HEK293 (cell line): ENCODE measurements at regions not wholly inside any gene's neighbourhood (a gene's known extent, or its start where the extent isn't known, plus 50 kb on each side); places are given as distances from the start of the nearest gene placed in this dataset.

Experiments used
- CTCF ChIA-PET: fragments of 350-600 bp; formaldehyde crosslinking; extraction: SDS; loops from one replicate; lab custom pipeline; 2021; ENCODE audit warnings: antibody characterized with exemption; lab: Yijun Ruan, JAX
- POLR2A ChIA-PET: fragments of 300-600 bp; formaldehyde crosslinking; extraction: SDS; loops from one replicate; lab custom pipeline; 2020; ENCODE audit warnings: antibody characterized with exemption, inconsistent platforms; lab: Yijun Ruan, JAX
- H3K27ac ChIP-seq: fragments of 200-500 bp; sonication (Bioruptor generic); 2 replicates; pipeline ENCODE4 v1.5.1; 2014; ENCODE audit warnings: low read depth, low read length, control low read depth, inconsistent platforms; ENCODE audit errors: extremely low read depth
- H3K36me3 ChIP-seq, 2 experiments: fragments of 200-500 bp in 1 of 2; sonication (Bioruptor generic) in 1 of 2; 1 replicate in 1 of 2; 2 replicates in 1 of 2; pipeline ENCODE4 v1.5.1; 2014 to 2017; ENCODE audit warnings: inconsistent platforms in 2 of 2, low read length in 2 of 2; ENCODE audit not compliant: control insufficient read depth in 2 of 2, insufficient read depth in 1 of 2
- H3K4me1 ChIP-seq: fragments of 200-500 bp; sonication (Bioruptor generic); 2 replicates; pipeline ENCODE4 v1.5.1; 2014; ENCODE audit warnings: mild to moderate bottlenecking, low read length, inconsistent platforms; ENCODE audit not compliant: control insufficient read depth, insufficient read depth
- H3K4me3 ChIP-seq: 2 replicates; pipeline ENCODE4 v1.5.1; 2011; ENCODE audit warnings: low read depth, mild to moderate bottlenecking, control low read depth, low read length, moderate library complexity
- H3K9me3 ChIP-seq: fragments of 200-500 bp; sonication (Bioruptor generic); 2 replicates; pipeline ENCODE4 v1.5.1; 2014; ENCODE audit warnings: low read depth, low read length, inconsistent platforms; ENCODE audit not compliant: control insufficient read depth, insufficient read depth
- BCL11A ChIP-seq: fragments of 450-650 bp; formaldehyde crosslinking; IDR thresholded peaks from 2 replicates; pipeline ENCODE4 v1.5.1; 2016; ENCODE audit warnings: low read depth, missing biosample characterization, missing genetic modification characterization
- MEIS1 ChIP-seq: sonication (generic); formaldehyde crosslinking; IDR thresholded peaks from 2 replicates; pipeline ENCODE4 v1.8.1; 2022; ENCODE audit warnings: missing genetic modification reagents, mild to moderate bottlenecking, borderline replicate concordance
- RBAK ChIP-seq: fragments of 450-650 bp; formaldehyde crosslinking; IDR thresholded peaks from 2 replicates; pipeline ENCODE4 v1.5.1; 2016; ENCODE audit warnings: missing biosample characterization, missing genetic modification characterization
- ZNF138 ChIP-seq: fragments of 450-650 bp; formaldehyde crosslinking; IDR thresholded peaks from 2 replicates; pipeline ENCODE4 v1.5.1; 2016; ENCODE audit warnings: missing biosample characterization, missing genetic modification characterization, borderline replicate concordance
- ZNF214 ChIP-seq: fragments of 450-650 bp; formaldehyde crosslinking; IDR thresholded peaks from 2 replicates; pipeline ENCODE4 v1.5.1; 2017; ENCODE audit warnings: missing biosample characterization, mild to moderate bottlenecking, missing genetic modification characterization, borderline replicate concordance
- ZNF248 ChIP-seq: fragments of 450-650 bp; formaldehyde crosslinking; IDR thresholded peaks from 2 replicates; pipeline ENCODE4 v1.5.1; 2017; ENCODE audit warnings: missing biosample characterization, missing genetic modification characterization
- ZNF266 ChIP-seq: fragments of 450-650 bp; formaldehyde crosslinking; IDR thresholded peaks from 2 replicates; pipeline ENCODE4 v1.5.1; 2016; ENCODE audit warnings: missing biosample characterization, missing genetic modification characterization, low read depth
- ZNF433 ChIP-seq: fragments of 450-650 bp; formaldehyde crosslinking; IDR thresholded peaks from 2 replicates; pipeline ENCODE4 v1.5.1; 2016; ENCODE audit warnings: missing biosample characterization, missing genetic modification characterization, low read depth
- ZNF558 ChIP-seq: fragments of 450-650 bp; formaldehyde crosslinking; IDR thresholded peaks from 2 replicates; pipeline ENCODE4 v1.5.1; 2016; ENCODE audit warnings: missing biosample characterization, missing genetic modification characterization
- ZNF600 ChIP-seq: fragments of 450-650 bp; formaldehyde crosslinking; IDR thresholded peaks from 2 replicates; pipeline ENCODE4 v1.5.1; 2016; ENCODE audit warnings: missing biosample characterization, missing genetic modification characterization
- ZNF670 ChIP-seq: fragments of 450-650 bp; formaldehyde crosslinking; IDR thresholded peaks from 2 replicates; pipeline ENCODE4 v1.5.1; 2016; ENCODE audit warnings: missing biosample characterization, missing genetic modification characterization, low read depth
- ZNF677 ChIP-seq: fragments of 450-650 bp; IDR thresholded peaks from 2 replicates; pipeline ENCODE4 v1.5.0; 2018; ENCODE audit warnings: missing biosample characterization, mild to moderate bottlenecking, missing genetic modification characterization, moderate library complexity
- ZNF837 ChIP-seq: fragments of 450-650 bp; formaldehyde crosslinking; IDR thresholded peaks from 2 replicates; pipeline ENCODE4 v1.5.1; 2016; ENCODE audit warnings: missing biosample characterization, missing genetic modification characterization
- ZNF843 ChIP-seq: fragments of 450-650 bp; formaldehyde crosslinking; IDR thresholded peaks from 2 replicates; pipeline ENCODE4 v1.5.1; 2016; ENCODE audit warnings: missing biosample characterization, missing genetic modification characterization
- TF ChIP-seq, protein P1 (sequence below): fragments of 450-650 bp; formaldehyde crosslinking; IDR thresholded peaks from 2 replicates; pipeline ENCODE4 v1.5.1; 2016; ENCODE audit warnings: missing biosample characterization, missing genetic modification characterization
- TF ChIP-seq, protein P2 (sequence below): fragments of 450-650 bp; formaldehyde crosslinking; IDR thresholded peaks from 2 replicates; pipeline ENCODE4 v1.5.1; 2016; ENCODE audit warnings: missing biosample characterization, missing genetic modification characterization
- TF ChIP-seq, protein P3 (sequence below): fragments of 450-650 bp; formaldehyde crosslinking; IDR thresholded peaks from 2 replicates; pipeline ENCODE4 v1.5.1; 2016; ENCODE audit warnings: missing biosample characterization, missing genetic modification characterization

DNA sequence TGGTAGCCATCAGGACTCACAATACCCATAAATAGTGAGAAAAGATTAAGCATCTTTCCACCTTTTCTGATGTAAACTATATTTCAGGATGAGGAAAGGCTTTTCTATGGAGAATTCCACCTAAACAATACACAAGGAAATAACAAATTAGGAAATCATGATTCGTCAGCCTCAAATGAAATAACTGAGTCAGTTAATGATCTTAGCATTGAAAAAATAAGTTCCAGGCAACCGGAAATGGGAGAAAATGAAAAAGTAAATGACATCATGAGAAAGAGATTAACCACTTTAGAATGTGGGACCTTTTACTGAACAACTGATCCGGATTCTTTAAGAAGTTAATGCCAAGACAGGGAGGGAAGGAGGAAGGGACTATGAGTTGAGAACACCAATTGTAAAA is 742.3 kb downstream of the TNS3 start (continued):
- TF ChIP-seq, protein P1, sequence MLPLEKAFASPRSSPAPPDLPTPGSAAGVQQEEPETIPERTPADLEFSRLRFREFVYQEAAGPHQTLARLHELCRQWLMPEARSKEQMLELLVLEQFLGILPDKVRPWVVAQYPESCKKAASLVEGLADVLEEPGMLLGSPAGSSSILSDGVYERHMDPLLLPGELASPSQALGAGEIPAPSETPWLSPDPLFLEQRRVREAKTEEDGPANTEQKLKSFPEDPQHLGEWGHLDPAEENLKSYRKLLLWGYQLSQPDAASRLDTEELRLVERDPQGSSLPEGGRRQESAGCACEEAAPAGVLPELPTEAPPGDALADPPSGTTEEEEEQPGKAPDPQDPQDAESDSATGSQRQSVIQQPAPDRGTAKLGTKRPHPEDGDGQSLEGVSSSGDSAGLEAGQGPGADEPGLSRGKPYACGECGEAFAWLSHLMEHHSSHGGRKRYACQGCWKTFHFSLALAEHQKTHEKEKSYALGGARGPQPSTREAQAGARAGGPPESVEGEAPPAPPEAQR (tag by site-specific recombination): no peak
- TF ChIP-seq ZNF677 (tag by site-specific recombination) (no peak), BCL11A (tag by site-specific recombination) (no peak), ZNF558 (tag by site-specific recombination) (no peak)
- TF ChIP-seq, protein P2, sequence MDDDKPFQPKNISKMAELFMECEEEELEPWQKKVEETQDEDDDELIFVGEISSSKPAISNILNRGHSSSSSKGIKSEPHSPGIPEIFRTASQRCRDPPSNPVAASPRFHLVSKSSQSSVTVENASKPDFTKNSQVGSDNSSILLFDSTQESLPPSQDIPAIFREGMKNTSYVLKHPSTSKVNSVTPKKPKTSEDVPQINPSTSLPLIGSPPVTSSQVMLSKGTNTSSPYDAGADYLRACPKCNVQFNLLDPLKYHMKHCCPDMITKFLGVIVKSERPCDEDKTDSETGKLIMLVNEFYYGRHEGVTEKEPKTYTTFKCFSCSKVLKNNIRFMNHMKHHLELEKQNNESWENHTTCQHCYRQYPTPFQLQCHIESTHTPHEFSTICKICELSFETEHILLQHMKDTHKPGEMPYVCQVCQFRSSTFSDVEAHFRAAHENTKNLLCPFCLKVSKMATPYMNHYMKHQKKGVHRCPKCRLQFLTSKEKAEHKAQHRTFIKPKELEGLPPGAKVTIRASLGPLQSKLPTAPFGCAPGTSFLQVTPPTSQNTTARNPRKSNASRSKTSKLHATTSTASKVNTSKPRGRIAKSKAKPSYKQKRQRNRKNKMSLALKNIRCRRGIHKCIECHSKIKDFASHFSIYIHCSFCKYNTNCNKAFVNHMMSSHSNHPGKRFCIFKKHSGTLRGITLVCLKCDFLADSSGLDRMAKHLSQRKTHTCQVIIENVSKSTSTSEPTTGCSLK (tag by site-specific recombination): no peak

DNA sequence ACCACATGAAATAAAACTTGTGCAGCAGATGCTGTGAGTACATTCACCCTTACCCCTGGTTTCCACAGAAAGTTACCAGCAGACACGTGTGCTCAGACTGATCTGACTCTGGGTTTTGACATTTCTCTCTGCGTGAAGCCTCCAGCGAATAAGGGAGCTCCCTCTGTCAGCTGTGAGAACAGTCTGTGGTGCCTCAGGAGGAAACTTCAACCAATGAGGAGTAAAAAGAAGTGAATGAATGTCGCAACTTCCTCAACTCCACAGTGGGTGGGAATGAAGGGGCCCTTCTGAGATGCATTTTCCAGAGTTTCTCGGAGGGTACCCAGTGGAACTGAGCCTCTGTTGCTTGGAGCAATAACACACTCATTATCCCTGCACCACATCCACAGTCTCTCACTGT is 743.4 kb downstream of the TNS3 start:
- Histone ChIP-seq H3K4me3 (no peak overlapping the region), H3K4me1 (no peaks in the 10 kb centered on the region), H3K36me3 (no peaks in the 10 kb centered on the region), H3K9me3 (no peaks in the 10 kb centered on the region), H3K27ac (no peak overlapping the region)
- POLR2A ChIA-PET: no interaction called here
- TF ChIP-seq, protein P3, sequence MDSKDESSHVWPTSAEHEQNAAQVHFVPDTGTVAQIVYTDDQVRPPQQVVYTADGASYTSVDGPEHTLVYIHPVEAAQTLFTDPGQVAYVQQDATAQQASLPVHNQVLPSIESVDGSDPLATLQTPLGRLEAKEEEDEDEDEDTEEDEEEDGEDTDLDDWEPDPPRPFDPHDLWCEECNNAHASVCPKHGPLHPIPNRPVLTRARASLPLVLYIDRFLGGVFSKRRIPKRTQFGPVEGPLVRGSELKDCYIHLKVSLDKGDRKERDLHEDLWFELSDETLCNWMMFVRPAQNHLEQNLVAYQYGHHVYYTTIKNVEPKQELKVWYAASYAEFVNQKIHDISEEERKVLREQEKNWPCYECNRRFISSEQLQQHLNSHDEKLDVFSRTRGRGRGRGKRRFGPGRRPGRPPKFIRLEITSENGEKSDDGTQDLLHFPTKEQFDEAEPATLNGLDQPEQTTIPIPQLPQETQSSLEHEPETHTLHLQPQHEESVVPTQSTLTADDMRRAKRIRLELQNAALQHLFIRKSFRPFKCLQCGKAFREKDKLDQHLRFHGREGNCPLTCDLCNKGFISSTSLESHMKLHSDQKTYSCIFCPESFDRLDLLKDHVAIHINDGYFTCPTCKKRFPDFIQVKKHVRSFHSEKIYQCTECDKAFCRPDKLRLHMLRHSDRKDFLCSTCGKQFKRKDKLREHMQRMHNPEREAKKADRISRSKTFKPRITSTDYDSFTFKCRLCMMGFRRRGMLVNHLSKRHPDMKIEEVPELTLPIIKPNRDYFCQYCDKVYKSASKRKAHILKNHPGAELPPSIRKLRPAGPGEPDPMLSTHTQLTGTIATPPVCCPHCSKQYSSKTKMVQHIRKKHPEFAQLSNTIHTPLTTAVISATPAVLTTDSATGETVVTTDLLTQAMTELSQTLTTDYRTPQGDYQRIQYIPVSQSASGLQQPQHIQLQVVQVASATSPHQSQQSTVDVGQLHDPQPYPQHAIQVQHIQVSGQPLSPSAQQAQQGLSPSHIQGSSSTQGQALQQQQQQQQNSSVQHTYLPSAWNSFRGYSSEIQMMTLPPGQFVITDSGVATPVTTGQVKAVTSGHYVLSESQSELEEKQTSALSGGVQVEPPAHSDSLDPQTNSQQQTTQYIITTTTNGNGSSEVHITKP (tag by site-specific recombination): no peak
- TF ChIP-seq RBAK (tag by site-specific recombination): no peak
- TF ChIP-seq ZNF837: no peak
- no peak for TF ChIP-seq ZNF600 (tag by site-specific recombination)
- no peak for TF ChIP-seq ZNF248
- no peak for TF ChIP-seq MEIS1
- CTCF ChIA-PET: no interaction called here

DNA sequence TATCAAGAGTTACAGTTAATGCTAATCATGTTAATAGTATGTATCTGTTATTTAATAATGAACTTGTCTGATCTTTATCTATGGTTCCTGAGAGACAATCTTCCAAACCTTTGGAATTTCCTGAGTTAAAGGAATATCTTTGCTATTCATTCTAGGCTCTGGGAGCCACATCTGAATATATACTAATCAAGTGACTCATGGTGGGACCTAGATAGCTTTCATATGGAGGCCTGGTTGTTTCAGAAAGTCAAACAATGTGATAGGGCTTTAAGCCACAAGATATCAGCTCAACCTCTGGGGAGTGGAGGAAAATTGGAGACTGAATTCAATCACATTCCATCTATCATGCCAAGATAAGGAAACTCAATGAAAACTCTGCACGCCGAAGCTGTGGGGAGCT is 746.4 kb downstream of the TNS3 start:
- Histone ChIP-seq H3K4me1 (no peaks in the 10 kb centered on the region), H3K4me3 (no peak overlapping the region), H3K27ac (no peak overlapping the region), H3K36me3 (no peaks in the 10 kb centered on the region), H3K9me3 (no peaks in the 10 kb centered on the region)
- ChIA-PET CTCF (no interaction called here), POLR2A (no interaction called here)
- no peak for TF ChIP-seq ZNF670
- TF ChIP-seq ZNF214 (tag by site-specific recombination): no peak
- TF ChIP-seq ZNF138 (tag by site-specific recombination): no peak
- no peak for TF ChIP-seq ZNF843 (tag by site-specific recombination)
- TF ChIP-seq ZNF266: no peak
- TF ChIP-seq ZNF433 (tag by site-specific recombination): no peak
